ENCODE measurements at regions not wholly inside any gene's neighbourhood (a gene's known extent, or its start where the extent isn't known, plus 50 kb on each side); places are given as distances from the start of the nearest gene placed in this dataset.

DNA sequence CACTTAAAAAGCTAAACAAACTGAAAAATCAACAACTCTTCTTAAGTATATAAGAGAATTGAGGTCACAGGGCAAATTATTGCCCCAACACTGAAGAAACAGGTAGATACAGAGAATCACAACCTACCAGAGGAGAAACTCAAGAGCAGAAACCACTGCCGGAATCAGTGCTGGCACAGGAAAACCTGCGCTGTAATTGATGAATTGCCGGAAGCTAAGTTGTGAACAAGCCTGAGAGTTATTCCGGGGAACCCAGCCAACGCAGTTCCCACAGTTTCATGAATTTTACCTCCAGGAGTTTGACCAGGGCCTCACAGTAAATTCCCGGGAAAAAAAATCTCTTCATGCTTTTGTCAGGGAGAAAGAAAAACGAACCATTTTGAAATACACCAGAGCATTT lies 657.1 kb upstream of the BRINP3 start:
- TF ChIP-seq, protein P1, sequence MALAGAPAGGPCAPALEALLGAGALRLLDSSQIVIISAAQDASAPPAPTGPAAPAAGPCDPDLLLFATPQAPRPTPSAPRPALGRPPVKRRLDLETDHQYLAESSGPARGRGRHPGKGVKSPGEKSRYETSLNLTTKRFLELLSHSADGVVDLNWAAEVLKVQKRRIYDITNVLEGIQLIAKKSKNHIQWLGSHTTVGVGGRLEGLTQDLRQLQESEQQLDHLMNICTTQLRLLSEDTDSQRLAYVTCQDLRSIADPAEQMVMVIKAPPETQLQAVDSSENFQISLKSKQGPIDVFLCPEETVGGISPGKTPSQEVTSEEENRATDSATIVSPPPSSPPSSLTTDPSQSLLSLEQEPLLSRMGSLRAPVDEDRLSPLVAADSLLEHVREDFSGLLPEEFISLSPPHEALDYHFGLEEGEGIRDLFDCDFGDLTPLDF (CRISPR knock-in tag; IDR thresholded peaks at IDR 0.05): no peak
- TF ChIP-seq POLR2AphosphoS5 (IDR thresholded peaks at IDR 0.05; ENCODE audit: low read depth, low read length) (no peak), CREM (IDR thresholded peaks at IDR 0.05) (no peak), CREM (CRISPR knock-in tag; IDR thresholded peaks at IDR 0.05) (no peak), FOXM1 (CRISPR knock-in tag; IDR thresholded peaks at IDR 0.05) (no peak), CEBPB (IDR thresholded peaks at IDR 0.05; ENCODE audit: borderline replicate concordance, low read depth, low read length) (no peak)
- TF ChIP-seq, protein P2, sequence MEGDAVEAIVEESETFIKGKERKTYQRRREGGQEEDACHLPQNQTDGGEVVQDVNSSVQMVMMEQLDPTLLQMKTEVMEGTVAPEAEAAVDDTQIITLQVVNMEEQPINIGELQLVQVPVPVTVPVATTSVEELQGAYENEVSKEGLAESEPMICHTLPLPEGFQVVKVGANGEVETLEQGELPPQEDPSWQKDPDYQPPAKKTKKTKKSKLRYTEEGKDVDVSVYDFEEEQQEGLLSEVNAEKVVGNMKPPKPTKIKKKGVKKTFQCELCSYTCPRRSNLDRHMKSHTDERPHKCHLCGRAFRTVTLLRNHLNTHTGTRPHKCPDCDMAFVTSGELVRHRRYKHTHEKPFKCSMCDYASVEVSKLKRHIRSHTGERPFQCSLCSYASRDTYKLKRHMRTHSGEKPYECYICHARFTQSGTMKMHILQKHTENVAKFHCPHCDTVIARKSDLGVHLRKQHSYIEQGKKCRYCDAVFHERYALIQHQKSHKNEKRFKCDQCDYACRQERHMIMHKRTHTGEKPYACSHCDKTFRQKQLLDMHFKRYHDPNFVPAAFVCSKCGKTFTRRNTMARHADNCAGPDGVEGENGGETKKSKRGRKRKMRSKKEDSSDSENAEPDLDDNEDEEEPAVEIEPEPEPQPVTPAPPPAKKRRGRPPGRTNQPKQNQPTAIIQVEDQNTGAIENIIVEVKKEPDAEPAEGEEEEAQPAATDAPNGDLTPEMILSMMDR (CRISPR knock-in tag; IDR thresholded peaks at IDR 0.05): no peak
- TF ChIP-seq, protein P3, sequence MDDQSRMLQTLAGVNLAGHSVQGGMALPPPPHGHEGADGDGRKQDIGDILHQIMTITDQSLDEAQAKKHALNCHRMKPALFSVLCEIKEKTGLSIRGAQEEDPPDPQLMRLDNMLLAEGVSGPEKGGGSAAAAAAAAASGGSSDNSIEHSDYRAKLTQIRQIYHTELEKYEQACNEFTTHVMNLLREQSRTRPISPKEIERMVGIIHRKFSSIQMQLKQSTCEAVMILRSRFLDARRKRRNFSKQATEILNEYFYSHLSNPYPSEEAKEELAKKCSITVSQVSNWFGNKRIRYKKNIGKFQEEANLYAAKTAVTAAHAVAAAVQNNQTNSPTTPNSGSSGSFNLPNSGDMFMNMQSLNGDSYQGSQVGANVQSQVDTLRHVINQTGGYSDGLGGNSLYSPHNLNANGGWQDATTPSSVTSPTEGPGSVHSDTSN (CRISPR knock-in tag; IDR thresholded peaks at IDR 0.05; ENCODE audit: borderline replicate concordance): no peak

Data from HepG2 (cell line).